HG02852 (cell line): ENCODE measurements at regions not wholly inside any gene's neighbourhood (a gene's known extent, or its start where the extent isn't known, plus 50 kb on each side); places are given as distances from the start of the nearest gene placed in this dataset.

ENCODE experiments used
- ATAC-seq: cut with Tn5 transposase; IDR thresholded peaks from one replicate; pipeline ENCODE4 v1.9.1; 2021; ENCODE audit warnings: mild to moderate bottlenecking, moderate library complexity; ENCODE audit not compliant: unreplicated experiment

DNA sequence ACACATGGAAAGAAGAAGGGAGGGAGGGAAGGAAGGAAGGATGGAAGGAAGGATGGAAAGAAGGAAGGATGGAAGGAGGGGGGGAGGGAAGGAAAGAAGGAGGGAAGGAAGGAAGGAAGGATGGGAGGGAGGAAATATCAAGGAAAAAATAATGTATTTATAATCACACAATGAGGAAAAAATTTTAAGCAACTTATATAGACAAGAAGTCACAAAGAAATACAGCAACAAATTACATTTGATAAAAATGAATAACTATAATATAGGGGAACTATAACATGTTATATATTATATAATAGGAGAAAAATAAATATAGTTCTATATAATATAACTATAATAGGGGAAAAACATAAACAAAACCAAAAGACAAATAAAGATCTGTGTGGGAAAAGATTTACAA, 441.8 kb downstream of the LRATD1 start:
- no peak for ATAC-seq

DNA sequence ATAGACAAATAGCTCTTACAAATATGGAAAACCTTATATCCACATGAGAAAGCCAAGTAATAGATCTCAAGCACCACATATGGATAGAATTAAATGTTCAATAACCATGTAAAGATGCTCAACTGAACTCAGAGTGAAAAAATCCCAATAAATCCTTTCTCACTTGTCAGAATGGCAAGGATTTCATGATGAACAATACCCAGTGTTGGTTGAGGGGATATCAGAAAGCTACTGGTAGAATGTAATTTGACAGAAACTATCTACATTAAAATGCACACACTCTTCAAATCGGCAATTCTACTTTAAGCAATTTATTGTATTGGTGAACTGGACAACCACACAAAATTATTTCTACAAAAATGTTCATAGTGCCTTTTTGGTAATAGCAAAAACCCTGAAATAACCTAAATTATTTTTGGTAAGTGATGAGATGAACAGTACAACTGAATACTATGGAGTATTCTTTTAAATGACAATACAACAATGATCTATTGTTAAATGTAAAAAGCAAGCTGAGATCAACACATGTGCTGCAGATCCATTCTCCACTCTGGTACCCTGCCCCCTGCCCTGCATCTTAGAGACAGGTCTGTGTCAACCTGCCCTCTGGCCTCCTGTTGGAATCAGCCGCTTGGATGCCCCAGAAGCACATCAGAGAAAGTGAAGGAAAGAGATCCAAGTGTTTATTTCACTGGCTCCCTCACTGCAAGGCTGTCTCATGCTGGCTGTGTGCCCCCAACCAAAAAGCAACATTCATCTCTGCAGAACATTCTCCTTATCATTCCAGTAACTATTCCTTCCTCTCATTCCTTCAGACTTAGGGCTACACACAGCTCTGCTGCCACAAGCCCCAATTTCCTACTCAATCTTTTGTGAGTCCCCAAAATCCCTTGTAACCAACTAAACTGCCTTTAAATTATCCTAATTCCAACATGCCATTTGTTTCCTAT, 442.5 kb downstream of the LRATD1 start:
- ATAC-seq = no peak

DNA sequence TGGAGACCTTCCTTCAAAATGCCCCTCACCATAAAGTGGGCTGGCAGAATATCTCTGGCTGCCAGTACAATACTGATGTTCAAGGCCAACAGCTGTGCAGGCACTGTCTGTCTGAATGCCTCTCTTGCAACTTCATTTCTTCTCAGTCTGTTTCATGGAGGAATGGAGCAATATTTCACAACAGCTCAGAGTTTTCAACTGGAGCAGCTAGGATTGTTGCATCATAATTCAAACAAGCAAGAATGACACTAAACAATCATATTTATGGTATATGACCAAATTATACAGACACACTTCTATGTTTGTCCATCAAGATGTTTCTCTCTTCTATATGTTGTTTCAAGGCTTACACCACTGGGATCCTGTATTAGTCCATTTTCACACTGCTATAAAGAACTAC, 444.2 kb downstream of the LRATD1 start:
- ATAC-seq = no peak

DNA sequence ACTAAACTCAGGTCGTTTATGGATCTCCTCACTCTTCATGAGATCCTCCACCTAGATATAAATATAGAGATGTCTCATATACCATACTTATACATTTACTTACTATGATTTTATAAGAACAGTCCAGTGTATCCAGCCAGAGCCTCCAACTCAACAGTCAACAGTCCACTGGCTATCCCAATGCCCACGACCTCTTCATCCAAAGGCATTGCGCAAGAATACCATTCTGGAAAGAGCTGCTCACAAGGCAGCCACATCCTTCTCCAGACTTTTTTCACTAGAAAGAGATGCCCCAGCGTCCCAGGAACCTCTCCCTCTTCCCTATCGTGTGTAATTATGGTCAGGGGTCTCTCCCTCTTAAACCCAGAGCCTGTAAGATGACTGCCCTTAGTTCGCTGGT, 448.8 kb downstream of the LRATD1 start:
- ATAC-seq = no peak

DNA sequence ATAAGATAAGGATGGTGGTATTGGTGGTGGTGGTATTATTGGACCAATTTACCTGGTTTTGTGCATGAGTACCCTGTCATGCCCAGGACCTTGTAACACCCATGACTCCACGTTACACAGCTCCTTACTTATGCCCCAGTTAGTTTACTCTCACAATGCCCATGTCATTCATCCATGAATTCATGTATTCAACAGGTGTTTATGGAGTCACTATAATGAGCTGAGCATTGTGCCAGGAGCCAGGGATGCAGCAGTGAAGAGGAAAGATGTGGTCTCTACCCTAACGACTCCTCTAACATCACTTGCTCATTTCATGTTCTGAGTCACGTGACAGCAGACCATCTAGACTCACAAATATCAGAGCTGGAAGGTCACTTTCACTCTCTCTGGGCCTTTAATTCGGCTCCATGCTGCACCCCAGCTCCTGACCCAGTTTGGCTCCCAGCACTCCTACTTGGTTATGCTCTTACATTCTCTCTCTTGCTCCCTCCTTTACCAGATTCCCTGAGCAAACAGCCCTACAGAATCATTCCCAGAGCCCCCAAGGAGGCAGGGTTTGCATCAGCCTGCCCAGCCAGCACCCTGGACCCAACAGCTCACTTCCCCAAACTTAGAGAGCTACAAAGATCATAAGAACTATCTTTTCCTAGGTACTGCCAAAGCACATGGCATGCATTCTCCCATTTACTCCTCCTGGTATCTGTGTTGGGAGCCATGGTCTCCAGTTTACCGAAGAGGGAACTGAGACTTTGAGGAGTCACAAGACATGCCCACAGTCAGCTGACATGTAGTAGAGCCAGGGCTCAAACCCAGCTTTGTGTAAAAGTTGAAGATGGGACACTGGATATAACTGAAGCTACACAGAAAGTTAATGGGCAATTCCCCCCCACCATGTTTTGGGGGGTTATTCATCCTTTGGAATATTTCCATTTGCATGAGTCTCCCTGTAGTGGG, 449.9 kb downstream of the LRATD1 start:
- ATAC-seq = no peak

DNA sequence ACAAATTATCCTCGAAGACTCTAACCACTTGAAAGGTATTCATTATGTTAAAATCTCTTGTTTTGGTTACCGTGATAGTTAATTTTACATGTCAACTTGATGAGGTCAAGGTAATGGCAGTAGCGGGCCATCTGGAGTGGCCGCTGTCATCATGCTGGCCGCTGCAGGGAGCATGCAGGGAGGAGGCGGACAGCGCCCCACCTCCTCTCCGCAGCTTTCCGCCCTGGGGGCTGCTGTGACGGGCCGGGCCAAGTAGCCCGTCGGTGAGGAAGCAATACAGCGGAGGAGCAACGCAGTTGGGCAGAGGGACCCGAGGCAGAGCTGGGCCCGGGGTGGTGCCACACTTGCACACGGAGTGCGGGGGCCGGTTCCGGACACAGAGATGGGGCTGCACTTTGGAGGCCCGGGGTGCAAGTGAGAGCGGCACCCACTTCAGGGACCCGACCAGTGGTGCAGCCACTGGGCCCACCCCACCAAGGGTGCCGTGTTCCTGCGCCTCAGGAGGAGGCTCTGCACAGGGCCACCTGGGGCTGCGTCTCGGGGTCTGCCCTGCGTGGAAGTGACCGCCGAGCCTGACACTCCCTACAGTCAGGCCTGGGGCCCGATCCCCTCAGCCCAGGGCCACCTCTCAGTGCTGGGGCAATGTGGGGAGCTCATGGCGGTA, 452.4 kb downstream of the LRATD1 start:
- no peak for ATAC-seq

DNA sequence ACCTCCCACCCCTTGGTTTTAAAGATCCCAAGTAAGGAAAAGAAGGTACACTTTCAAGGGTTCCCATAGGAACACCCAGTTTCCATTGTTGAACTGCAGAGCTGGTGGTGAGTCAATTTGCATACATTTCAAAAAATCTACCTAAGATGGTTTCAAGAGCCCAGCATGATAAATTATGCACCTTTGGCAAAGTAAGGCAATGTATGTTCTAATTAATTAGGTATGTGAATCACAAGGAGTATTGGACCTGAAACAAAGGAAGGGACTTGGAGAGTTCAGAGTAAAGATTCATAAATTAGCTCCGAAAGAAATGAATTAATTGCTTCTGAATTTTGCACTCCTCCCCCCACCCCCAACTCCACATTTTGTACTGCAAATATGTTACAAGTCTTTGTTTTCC, 459.7 kb downstream of the LRATD1 start:
- ATAC-seq = no peak

DNA sequence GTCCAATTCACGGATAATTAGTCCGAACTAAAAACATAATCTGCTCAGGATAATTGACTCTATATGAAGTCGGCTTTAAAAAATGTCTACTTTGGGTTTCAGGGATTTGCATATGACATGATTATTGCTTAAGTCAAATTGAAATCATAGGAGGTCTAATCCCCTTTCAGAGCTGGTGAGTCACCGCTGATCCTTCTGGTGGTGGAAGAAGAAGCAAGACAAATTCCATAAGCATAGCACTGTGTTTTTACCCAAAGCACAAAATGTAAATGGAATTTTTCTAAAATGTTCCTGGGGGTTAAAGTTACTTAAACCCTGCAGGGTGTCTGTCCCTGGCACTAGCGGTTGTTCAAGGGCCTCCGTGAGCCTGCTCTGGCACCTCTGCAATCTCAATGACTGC, 460.2 kb downstream of the LRATD1 start:
- ATAC-seq = no peak

DNA sequence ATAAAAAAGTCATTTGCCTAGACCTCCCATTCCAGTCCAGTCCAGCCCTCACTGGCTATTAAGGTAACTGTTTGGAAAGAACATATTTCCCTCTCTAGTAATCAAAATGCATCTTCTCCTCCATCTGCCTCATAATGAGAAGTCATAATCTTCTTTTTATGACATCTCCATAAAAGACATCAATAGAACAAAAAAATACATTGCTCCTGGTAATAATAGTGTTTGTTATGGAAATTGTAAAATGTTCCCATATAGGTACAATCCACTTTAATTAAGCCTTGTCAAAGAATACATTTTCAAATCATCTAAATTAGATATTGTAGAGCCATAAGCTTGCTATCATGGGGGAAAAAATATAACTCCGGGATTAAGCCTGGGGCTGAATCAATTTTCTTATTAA, 461.6 kb downstream of the LRATD1 start:
- ATAC-seq = no peak

DNA sequence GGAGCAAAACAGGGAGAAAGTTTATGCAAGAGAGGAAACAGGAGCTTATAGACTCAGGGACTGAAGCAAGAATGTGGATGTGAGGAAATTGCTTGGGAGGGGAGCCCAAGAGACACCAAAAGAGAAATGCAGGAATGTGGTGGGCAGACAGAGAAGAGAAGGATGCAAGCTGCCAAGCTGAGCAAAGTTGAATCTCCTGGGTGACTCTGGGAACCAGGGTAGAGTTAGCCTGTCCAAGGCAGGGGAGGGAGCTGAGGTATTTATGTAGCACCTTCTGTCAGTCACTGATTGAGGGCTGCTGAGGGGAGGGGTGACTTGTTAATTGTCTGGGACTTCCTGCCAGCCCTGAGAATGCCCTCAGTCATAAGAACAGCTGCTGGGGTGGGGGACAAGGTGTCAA, 464.3 kb downstream of the NBAS start:
- no peak for ATAC-seq

DNA sequence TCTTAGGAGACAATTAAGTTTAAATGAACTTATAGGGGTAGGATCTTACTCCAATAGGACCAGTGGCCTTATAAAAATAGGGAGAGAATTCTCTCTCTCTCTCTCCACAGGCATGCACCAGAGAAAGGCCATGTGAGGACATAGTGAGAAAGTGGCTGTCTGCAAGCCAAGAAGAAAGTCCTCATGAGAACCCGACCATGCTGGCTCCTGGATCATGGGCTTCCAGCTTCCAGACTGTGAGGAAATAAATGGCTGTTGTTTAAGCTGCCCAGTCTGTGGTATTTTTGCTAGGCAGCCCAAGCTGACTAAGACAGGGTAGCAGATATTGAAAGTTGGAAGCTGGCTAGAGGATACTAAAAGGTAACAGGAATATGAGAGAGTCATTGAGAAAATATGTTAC, 454.0 kb downstream of the NBAS start:
- no peak for ATAC-seq

DNA sequence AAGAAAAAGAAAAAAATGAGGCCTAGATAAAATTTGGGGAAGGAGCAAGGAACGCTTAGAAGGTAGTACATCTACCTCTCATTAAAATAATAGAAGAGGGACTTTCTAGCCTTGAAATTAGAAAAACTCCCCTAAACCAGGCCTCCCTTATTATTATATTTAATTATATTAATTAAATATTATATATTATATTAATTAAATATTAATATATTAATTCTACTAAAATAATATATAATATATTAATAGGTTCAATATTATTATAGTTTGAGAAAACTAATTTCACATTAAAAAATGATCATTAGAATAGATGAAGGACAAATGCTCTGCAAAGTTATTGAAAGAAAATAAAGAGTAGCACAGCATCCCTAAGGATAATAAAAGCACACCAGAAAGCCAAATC, 449.4 kb downstream of the NBAS start:
- no peak for ATAC-seq

DNA sequence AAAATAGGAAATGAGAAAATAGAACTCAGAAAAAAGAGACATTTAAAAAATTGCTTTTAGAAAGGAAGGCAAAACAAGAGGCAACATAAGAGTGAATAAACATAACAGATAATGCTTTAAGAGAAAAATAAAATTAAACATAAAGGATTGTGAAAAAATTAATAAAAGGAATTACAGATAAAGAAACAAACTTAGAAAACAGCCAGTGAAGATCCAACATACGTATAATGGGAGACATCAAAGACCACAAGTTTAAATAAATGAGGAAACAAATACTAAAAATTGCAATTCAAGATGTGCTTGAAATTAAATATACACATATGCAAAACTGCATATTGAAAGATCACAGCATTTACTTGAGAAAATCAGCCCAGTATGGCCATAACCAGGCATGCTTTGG, 448.9 kb downstream of the NBAS start:
- no peak for ATAC-seq

DNA sequence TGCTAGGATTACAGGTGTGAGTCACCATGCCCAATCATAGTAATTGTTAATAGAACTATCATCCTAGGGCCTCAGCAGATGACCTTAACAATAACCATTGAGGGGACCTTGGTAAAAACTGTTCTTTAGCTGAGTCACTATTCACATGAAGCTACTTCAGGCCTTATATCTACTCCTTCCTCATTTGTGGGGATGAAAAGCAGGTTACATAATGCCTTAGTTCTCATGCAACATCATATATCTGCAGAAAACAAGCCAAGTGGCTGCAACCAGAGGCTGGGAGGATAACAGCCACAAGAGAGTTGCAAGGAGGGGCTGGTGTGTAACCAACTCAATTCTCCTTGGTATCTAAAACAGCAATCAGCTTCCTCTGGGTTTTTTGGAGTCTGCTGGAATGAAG, 445.4 kb downstream of the NBAS start:
- ATAC-seq = no peak

DNA sequence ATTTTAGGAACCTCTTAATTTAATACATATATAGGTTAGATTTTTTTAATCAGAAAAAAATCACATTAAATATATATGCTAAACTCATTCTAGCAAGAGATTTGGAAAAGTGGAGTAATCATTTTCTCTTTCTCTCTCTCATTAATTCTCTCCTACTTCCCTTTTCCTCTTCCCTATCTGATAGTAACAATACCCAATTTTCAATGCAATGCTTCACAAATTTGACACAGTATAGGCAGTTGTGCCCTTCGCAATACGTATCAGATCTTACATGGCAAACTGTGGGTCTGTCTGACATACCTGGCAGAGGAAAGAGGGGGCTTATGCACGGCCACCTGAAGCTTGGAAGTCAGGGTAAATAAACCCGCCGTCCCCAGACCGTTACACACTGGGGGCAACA, 444.3 kb downstream of the NBAS start:
- no peak for ATAC-seq
